Duodenal mucosa (tissue), 2 donors: ENCODE measurements at regions not wholly inside any gene's neighbourhood (a gene's known extent, or its start where the extent isn't known, plus 50 kb on each side); places are given as distances from the start of the nearest gene placed in this dataset.
A peak's percentile ranks its signal among the peaks of the same experiment; 100 is the strongest.
"Not testable (repeated sequence)": the region's sequence is repeated elsewhere in the genome, so short reads cannot be mapped to it uniquely, and the experiment has no call there.

Source experiments
- H3K27ac ChIP-seq: one replicate; pipeline ENCODE4 v1.7.0; 2013; ENCODE audit warnings: low read depth, low read length
- H3K27me3 ChIP-seq, 2 donors: one replicate each; pipeline ENCODE4 v1.7.0; 2013; ENCODE audit warnings: low read length in 2 of 2, control low read depth in 1 of 2; ENCODE audit not compliant: insufficient read depth in 2 of 2, control insufficient read depth in 1 of 2
- H3K36me3 ChIP-seq, 2 donors: one replicate each; pipeline ENCODE4 v1.7.0; 2013; ENCODE audit warnings: low read length in 2 of 2, control low read depth in 1 of 2; ENCODE audit not compliant: insufficient read depth in 2 of 2, control insufficient read depth in 1 of 2
- H3K4me1 ChIP-seq, 2 donors: one replicate each; pipeline ENCODE4 v1.7.0; 2013; ENCODE audit warnings: low read length in 2 of 2, control low read depth in 1 of 2; ENCODE audit not compliant: insufficient read depth in 2 of 2, control insufficient read depth in 1 of 2
- H3K4me3 ChIP-seq, 2 donors: one replicate each; pipeline ENCODE4 v1.7.0; 2013; ENCODE audit warnings: low read length in 2 of 2, low read depth in 1 of 2
- H3K9ac ChIP-seq, 2 donors: one replicate each; pipeline ENCODE4 v1.7.0; 2013; ENCODE audit warnings: low read length in 2 of 2, low read depth in 1 of 2
- H3K9me3 ChIP-seq, 2 donors: one replicate each; pipeline ENCODE4 v1.7.0; 2013; ENCODE audit warnings: low read length in 2 of 2, control low read depth in 1 of 2; ENCODE audit not compliant: control insufficient read depth in 1 of 2

DNA sequence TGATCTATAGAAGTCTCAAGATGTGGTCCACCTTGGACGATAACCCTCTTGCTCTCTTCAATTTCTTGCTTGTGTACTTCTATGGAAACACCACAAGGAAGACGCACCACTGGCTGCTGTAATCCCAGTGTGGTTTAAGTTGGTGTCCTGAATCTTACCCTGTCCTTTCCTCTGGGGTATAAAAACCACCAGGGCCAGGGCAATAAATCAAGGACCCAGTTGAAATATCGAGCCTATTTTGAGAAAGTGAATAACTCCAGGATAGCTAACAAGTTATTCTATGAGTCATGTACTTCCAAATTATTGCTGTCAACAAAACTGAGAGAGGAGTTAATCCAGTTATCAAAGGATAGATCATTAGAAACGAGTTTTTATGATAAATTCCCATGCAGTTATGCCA is 137.0 kb downstream of the RND3 start:
- Histone ChIP-seq H3K9me3 (no peaks in the 10 kb centered on the region), H3K9ac (no peak overlapping the region)

GRCh38 chr2:150346806-150347205 is 140.7 kb downstream of the RND3 start:
- no peaks in the 10 kb centered on the region for H3K9me3 ChIP-seq
- no peaks in the 10 kb centered on the region for H3K36me3 ChIP-seq
- no peak overlapping the region for H3K9ac ChIP-seq
- no peaks in the 10 kb centered on the region for H3K27me3 ChIP-seq
- H3K4me1 ChIP-seq = peaks cover 6 to 7% of the 10 kb centered on the region in 2 donors
- no peak overlapping the region for H3K27ac ChIP-seq
- no peak overlapping the region for H3K4me3 ChIP-seq

More for the DNA sequence above, 137.0 kb downstream of the RND3 start:
- Histone ChIP-seq H3K36me3 (no peaks in the 10 kb centered on the region), H3K27ac (no peak overlapping the region), H3K27me3 (no peaks in the 10 kb centered on the region), H3K4me3 (no peak overlapping the region), H3K4me1 (no peaks in the 10 kb centered on the region)

- peak overlapping the region in 1 of 2 donors; percentile 25 for H3K4me3 ChIP-seq
- no peak overlapping the region for H3K27ac ChIP-seq
- H3K4me1 ChIP-seq = peaks cover 6 to 7% of the 10 kb centered on the region in 2 donors
These were observed 145.3 kb downstream of the RND3 start for GRCh38 chr2:150341982-150342680.

DNA sequence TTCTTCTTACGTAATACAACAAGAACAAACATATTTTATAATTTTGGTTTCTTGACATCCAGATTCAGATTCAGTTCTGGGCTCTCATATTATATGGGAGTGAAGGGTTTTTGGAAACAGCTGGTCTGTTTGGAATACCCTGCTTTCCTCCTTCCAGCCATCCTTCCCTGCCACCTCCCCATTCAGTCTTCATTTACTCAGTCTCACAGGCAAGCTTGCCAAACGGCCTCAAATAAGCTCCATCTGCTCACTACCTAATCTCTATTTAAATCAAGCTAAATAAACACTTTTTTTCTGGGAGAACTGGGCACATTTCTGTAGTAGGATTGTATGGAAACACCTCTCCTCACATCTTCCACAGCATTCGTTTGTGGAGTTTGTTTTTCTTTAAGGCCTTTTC is 147.5 kb downstream of the RND3 start:
- Histone ChIP-seq H3K27me3 (no peaks in the 10 kb centered on the region), H3K36me3 (no peaks in the 10 kb centered on the region), H3K27ac (no peak overlapping the region), H3K9ac (no peak overlapping the region), H3K4me3 (no peak overlapping the region), H3K4me1 (peaks cover 6 to 7% of the 10 kb centered on the region in 2 donors), H3K9me3 (no peaks in the 10 kb centered on the region)

More at GRCh38 chr2:150341982-150342680, 145.3 kb downstream of the RND3 start:
- no peaks in the 10 kb centered on the region for H3K36me3 ChIP-seq
- H3K27me3 ChIP-seq = no peaks in the 10 kb centered on the region
- no peak overlapping the region for H3K9ac ChIP-seq
- no peaks in the 10 kb centered on the region for H3K9me3 ChIP-seq

DNA sequence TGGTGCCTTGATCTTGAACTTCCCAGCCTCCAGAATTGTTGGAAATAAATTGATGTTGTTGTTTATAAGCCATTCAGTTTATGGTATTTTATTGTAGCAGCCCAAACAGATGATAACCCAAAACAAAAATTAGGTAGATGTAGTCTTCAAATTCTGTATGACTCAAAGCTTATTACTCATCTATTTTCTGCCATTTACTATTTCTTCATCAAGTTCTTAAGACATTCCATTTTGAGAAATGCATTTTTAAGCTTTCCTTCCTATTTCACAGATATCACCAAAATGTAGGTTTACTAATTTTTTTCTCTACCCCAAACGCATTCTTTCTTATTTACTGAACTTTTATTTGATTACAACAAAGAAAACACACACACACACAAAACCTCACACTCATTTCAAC is 148.2 kb downstream of the RND3 start:
- no peak overlapping the region for H3K27ac ChIP-seq
- no peak overlapping the region for H3K4me3 ChIP-seq
- H3K9me3 ChIP-seq = no peaks in the 10 kb centered on the region

DNA sequence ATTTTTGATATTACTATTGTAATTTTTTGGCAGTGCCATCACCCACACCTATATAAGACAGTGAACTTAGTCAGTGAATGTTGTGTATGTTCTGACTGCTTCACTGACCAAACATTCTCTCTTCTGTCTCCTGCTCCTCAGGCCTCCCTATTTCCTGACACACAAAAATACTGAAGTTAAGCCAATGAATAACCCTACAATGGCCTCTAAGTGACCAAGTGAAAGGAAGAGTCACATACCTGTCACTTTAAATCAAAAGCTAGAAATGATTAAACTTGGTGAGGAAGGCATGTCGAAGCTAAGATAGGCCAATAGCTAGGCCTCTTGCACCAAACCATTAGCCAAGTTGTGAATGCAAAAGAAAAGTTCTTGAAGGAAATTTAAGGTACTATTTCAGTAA is 151.9 kb downstream of the RND3 start:
- Histone ChIP-seq H3K27ac (no peak overlapping the region), H3K9me3 (no peaks in the 10 kb centered on the region), H3K4me3 (no peak overlapping the region), H3K27me3 (no peaks in the 10 kb centered on the region), H3K36me3 (no peaks in the 10 kb centered on the region), H3K9ac (no peak overlapping the region), H3K4me1 (no peaks in the 10 kb centered on the region)

More for the DNA sequence above, 148.2 kb downstream of the RND3 start:
- Histone ChIP-seq H3K4me1 (peaks cover 6 to 7% of the 10 kb centered on the region in 2 donors), H3K36me3 (no peaks in the 10 kb centered on the region), H3K27me3 (no peaks in the 10 kb centered on the region), H3K9ac (no peak overlapping the region)

DNA sequence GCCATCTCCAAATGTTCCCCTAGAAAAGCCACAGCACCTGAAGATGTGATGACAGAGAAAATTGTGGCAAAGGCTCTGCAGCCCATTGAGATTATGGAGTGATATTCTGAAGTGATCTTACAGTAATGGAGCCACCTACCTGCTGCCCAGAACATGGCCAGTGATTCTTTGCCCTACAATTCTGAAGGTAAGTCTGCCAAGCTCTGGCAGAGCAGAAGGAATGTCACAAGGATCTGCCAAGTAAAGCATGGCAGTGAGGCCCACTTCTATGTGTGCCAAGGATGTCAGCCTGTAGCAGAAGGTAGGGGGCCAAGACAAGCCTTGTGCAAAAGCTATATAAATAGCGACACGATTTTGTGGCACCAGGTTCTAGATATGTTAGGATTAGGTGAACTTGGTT is 155.1 kb downstream of the RND3 start:
- no peaks in the 10 kb centered on the region for H3K9me3 ChIP-seq
- H3K27ac ChIP-seq = no peak overlapping the region
- H3K27me3 ChIP-seq = no peaks in the 10 kb centered on the region
- H3K4me1 ChIP-seq = no peaks in the 10 kb centered on the region
- H3K9ac ChIP-seq = no peak overlapping the region
- H3K36me3 ChIP-seq = no peaks in the 10 kb centered on the region
- no peak overlapping the region for H3K4me3 ChIP-seq

GRCh38 chr2:150327564-150328489 is 159.6 kb downstream of the RND3 start:
- no peaks in the 10 kb centered on the region for H3K36me3 ChIP-seq
- no peak overlapping the region for H3K4me3 ChIP-seq
- no peak overlapping the region for H3K9ac ChIP-seq
- no peak overlapping the region for H3K27ac ChIP-seq
- H3K27me3 ChIP-seq = no peaks in the 10 kb centered on the region
- H3K4me1 ChIP-seq = no peaks in the 10 kb centered on the region
- H3K9me3 ChIP-seq = no peaks in the 10 kb centered on the region

DNA sequence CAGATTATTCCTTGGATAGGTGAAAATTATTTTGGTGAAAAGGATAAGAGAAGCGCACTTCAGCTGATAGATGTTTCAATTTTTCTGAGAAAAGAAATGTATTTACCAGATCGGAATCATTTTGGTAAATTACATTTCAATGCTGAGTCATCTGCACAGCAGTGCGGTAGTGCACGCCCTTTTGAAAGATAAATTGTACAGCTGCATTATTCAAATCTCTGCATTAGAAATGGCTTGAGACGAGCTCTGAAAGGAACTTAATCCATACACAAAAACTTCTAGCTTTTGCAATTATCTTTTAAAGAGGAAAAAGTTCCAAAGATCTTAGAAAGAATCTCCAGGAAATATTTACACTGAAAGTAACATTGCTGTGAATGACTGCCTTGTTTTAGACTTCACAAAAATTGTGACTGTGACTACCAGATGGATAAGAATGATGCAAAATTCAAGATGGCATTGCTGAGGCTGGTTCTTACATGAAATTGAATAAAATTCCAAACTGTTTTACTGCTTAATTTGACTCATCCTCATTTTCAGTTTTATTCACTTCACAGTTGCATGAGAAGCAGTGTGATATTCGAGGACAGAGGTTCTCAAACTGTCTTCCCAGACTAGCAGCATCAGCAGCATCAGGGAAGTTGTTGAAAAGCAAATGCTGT is 161.7 kb downstream of the RND3 start:
- H3K27me3 ChIP-seq = no peaks in the 10 kb centered on the region

GRCh38 chr2:150323071-150323470 is 164.4 kb downstream of the RND3 start:
- H3K36me3 ChIP-seq, H3K27ac ChIP-seq, H3K27me3 ChIP-seq, H3K9ac ChIP-seq, H3K4me3 ChIP-seq, H3K9me3 ChIP-seq, H3K4me1 ChIP-seq: not testable (repeated sequence)

More for the DNA sequence above, 161.7 kb downstream of the RND3 start:
- Histone ChIP-seq H3K4me3 (no peak overlapping the region), H3K36me3 (no peaks in the 10 kb centered on the region), H3K9ac (no peak overlapping the region), H3K27ac (no peak overlapping the region), H3K4me1 (peaks cover under 1 to 1% of the 10 kb centered on the region in 2 donors), H3K9me3 (no peaks in the 10 kb centered on the region)
